HepG2 (cell line): ENCODE measurements at regions not wholly inside any gene's neighbourhood (a gene's known extent, or its start where the extent isn't known, plus 50 kb on each side); places are given as distances from the start of the nearest gene placed in this dataset.

ENCODE experiments used
- ATAC-seq: fragments of 200-7000 bp; cut with Tn5 transposase; 3 replicates; pipeline ENCODE4 v1.9.1; 2020; ENCODE audit warnings: mild to moderate bottlenecking, moderate library complexity
- BruUV-seq: library from RNA; stranded (reverse); fragments of 400-500 nt; replicated peaks from 2 replicates; lab custom pipeline; 2021; lab: Mats Ljungman, UMichigan
- CTCF ChIA-PET: fragments of 300-600 bp; formaldehyde crosslinking; extraction: SDS; loops from one replicate; lab custom pipeline; 2021; ENCODE audit warnings: low total read pairs, inconsistent platforms, low intra/inter-chr PET ratio; lab: Yijun Ruan, JAX
- POLR2A ChIA-PET: fragments of 350-600 bp; sonication (Branson Sonifier 250); formaldehyde crosslinking; loops from one replicate; lab custom pipeline; 2020; ENCODE audit warnings: antibody characterized with exemption, inconsistent platforms; lab: Yijun Ruan, JAX
- DNase-seq: peaks from one replicate; pipeline ENCODE4 v3.0.0-alpha.2; 2015; ENCODE audit warnings: low spot score
- FAIRE-seq: peaks from 3 replicates; lab custom pipeline; 2011; peaks lifted over from hg19 to GRCh38; lab: Jason Lieb, UNC
- H2AFZ ChIP-seq: one replicate; pipeline ENCODE4 v1.6.1; 2011; ENCODE audit warnings: low read length, inconsistent platforms
- H3K27ac ChIP-seq: fragments of 300-600 bp; 3 replicates; pipeline ENCODE4 v1.8.0; 2011; ENCODE audit warnings: mixed run types, mild to moderate bottlenecking, mixed read lengths, low read length, inconsistent platforms; ENCODE audit not compliant: insufficient read depth; ENCODE audit errors: extremely low read length
- H3K27me3 ChIP-seq, 2 experiments: fragments of 200-600 bp in 1 of 2; 2 replicates in 1 of 2; 3 replicates in 1 of 2; pipeline versions ENCODE4 v1.6.0 to v1.8.0; 2011; ENCODE audit warnings: low read length in 2 of 2, mild to moderate bottlenecking in 2 of 2, moderate library complexity in 2 of 2, inconsistent platforms in 1 of 2; ENCODE audit not compliant: insufficient read depth in 2 of 2, control insufficient read depth in 1 of 2
- H3K36me3 ChIP-seq, 2 experiments: fragments of 200-600 bp in 1 of 2; replicated peaks in 1 of 2; 2 replicates in 1 of 2; 3 replicates in 1 of 2; pipeline versions ENCODE4 v1.5.1 to v1.8.0; 2011; ENCODE audit warnings: low read length in 2 of 2, inconsistent platforms in 1 of 2; ENCODE audit not compliant: insufficient read depth in 2 of 2, control insufficient read depth in 1 of 2
- H3K4me1 ChIP-seq: 2 replicates; pipeline ENCODE4 v1.5.1; 2012; ENCODE audit warnings: low read length, inconsistent platforms; ENCODE audit not compliant: insufficient read depth
- H3K4me2 ChIP-seq: 2 replicates; pipeline ENCODE4 v1.6.0; 2011; ENCODE audit warnings: low read depth, low read length, inconsistent platforms
- H3K4me3 ChIP-seq, 3 experiments: fragments of 200-600 bp in 1 of 3; sonication (generic), shearing (Covaris generic) in 1 of 3; replicated peaks in 1 of 3; 2 replicates each; pipeline ENCODE4 v1.5.1; 2011 to 2016; ENCODE audit warnings: low read length in 3 of 3, inconsistent platforms in 2 of 3, low read depth in 2 of 3, mild to moderate bottlenecking in 2 of 3, control low read depth in 1 of 3, mixed read lengths in 1 of 3; ENCODE audit not compliant: insufficient read depth in 1 of 3
- H3K79me2 ChIP-seq: one replicate; pipeline ENCODE4 v1.6.1; 2011; ENCODE audit warnings: low read length, inconsistent platforms; ENCODE audit not compliant: insufficient read depth
- H3K9ac ChIP-seq: 2 replicates; pipeline ENCODE4 v1.6.0; 2011; ENCODE audit warnings: mild to moderate bottlenecking, low read depth, low read length, inconsistent platforms; ENCODE audit not compliant: insufficient read depth
- H3K9me3 ChIP-seq: 2 replicates; pipeline ENCODE4 v1.5.1; 2012; ENCODE audit warnings: mild to moderate bottlenecking, low read length
- H4K20me1 ChIP-seq: 2 replicates; pipeline ENCODE4 v1.6.0; 2011; ENCODE audit warnings: inconsistent platforms, mild to moderate bottlenecking, low read length, moderate library complexity; ENCODE audit not compliant: insufficient read depth
- HIVEP1 ChIP-seq: sonication (generic); formaldehyde crosslinking; IDR thresholded peaks from 2 replicates; pipeline ENCODE4 v1.4.0; 2020; ENCODE audit warnings: mild to moderate bottlenecking, missing genetic modification reagents
- NCOA5 ChIP-seq: sonication (generic); formaldehyde crosslinking; IDR thresholded peaks from 2 replicates; pipeline ENCODE4 v1.4.0; 2020; ENCODE audit warnings: missing genetic modification reagents
- PAWR ChIP-seq: sonication (generic); formaldehyde crosslinking; IDR thresholded peaks from 2 replicates; pipeline ENCODE4 v1.4.0; 2020; ENCODE audit warnings: missing genetic modification reagents, mild to moderate bottlenecking, borderline replicate concordance
- TBL1XR1 ChIP-seq: fragments of 150-350 bp; IDR thresholded peaks from 2 replicates; pipeline ENCODE4 v1.6.1; 2014; ENCODE audit warnings: borderline replicate concordance, low read length; ENCODE audit not compliant: partially characterized antibody
- ZFY ChIP-seq: sonication (generic); formaldehyde crosslinking; IDR thresholded peaks from 2 replicates; pipeline ENCODE4 v1.4.0; 2020; ENCODE audit warnings: missing genetic modification reagents
- ZFYVE20 ChIP-seq: sonication (generic); formaldehyde crosslinking; IDR thresholded peaks from 2 replicates; pipeline ENCODE4 v1.8.0; 2023; ENCODE audit warnings: low read depth, mild to moderate bottlenecking, moderate library complexity, missing genetic modification reagents, borderline replicate concordance
- ZNF883 ChIP-seq: sonication (generic); formaldehyde crosslinking; IDR thresholded peaks from 2 replicates; pipeline ENCODE4 v1.5.1; 2020; ENCODE audit warnings: mild to moderate bottlenecking, missing genetic modification reagents; ENCODE audit errors: not compliant biosample characterization
- WGBS: methylation state at CpG from one replicate; pipeline ENCODE4 v1.1.6; 2017; ENCODE audit warnings: low lambda C conversion rate; 5-methylcytosine and 5-hydroxymethylcytosine counted together
- in situ Hi-C: cut with HindIII; loops from 2 replicates; pipeline ENCODE4 v1.10.0; 2017; ENCODE audit warnings: low pct_unique_long_range_greater_than_20kb; ENCODE audit not compliant: extremely low pct_ligation_motif_present
- intact Hi-C: fragments of 100-400 bp; cut with micrococcal nuclease; formaldehyde crosslinking; loops from one replicate; pipeline ENCODE4 v1.10.0; 2022; ENCODE audit not compliant: unreplicated experiment
- TF ChIP-seq, protein P1 (sequence below): sonication (generic); formaldehyde crosslinking; IDR thresholded peaks from 2 replicates; pipeline ENCODE4 v1.8.0; 2022; ENCODE audit warnings: missing genetic modification reagents, mild to moderate bottlenecking, moderate library complexity, borderline replicate concordance

DNA sequence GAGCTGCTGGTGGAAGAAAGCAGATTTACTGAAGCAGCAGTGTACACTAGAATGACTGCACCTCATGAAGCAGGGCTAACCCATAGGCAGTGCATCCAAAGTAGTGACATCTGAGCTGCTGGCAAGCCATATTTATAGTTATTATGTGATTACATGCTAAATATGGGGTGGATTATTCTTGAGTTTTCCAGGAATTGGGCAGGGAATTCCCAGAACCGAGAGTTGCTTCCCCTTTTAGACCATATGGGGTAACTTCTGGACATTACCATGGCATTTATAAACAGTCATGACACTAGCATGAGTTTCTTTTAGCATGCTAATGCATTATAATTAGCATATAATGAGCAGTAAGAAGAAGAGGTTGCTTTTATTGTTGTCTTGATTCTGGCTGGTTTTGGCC is 665.8 kb upstream of the POU3F4 start:
- Histone ChIP-seq H3K27me3 (no peaks in the 10 kb centered on the region), H3K4me2 (no peak overlapping the region), H3K4me3 (no peak overlapping the region), H3K79me2 (no peaks in the 10 kb centered on the region), H4K20me1 (no peaks in the 10 kb centered on the region), H3K4me1 (no peaks in the 10 kb centered on the region), H3K9me3 (peaks cover 67% of the 10 kb centered on the region), H2AFZ (no peak overlapping the region), H3K27ac (no peak overlapping the region), H3K36me3 (no peaks in the 10 kb centered on the region), H3K9ac (no peak overlapping the region)
- DNase-seq, result no peak
- FAIRE-seq, result no peak
- BruUV-seq, result no TSS peak
- ATAC-seq, result no peak
- POLR2A ChIA-PET, result no interaction called here
- CTCF ChIA-PET, result no interaction called here
- WGBS, result no CpG with 5 or more reads among the region's 1 CpG
- in situ Hi-C loops, result no loop called here
- TF ChIP-seq ZNF883 (no peak), ZFY (no peak), TBL1XR1 (no peak), NCOA5 (no peak), PAWR (CRISPR knock-in tag) (no peak), HIVEP1 (CRISPR knock-in tag) (no peak), ZFYVE20 (CRISPR knock-in tag) (no peak)
- TF ChIP-seq, protein P1, sequence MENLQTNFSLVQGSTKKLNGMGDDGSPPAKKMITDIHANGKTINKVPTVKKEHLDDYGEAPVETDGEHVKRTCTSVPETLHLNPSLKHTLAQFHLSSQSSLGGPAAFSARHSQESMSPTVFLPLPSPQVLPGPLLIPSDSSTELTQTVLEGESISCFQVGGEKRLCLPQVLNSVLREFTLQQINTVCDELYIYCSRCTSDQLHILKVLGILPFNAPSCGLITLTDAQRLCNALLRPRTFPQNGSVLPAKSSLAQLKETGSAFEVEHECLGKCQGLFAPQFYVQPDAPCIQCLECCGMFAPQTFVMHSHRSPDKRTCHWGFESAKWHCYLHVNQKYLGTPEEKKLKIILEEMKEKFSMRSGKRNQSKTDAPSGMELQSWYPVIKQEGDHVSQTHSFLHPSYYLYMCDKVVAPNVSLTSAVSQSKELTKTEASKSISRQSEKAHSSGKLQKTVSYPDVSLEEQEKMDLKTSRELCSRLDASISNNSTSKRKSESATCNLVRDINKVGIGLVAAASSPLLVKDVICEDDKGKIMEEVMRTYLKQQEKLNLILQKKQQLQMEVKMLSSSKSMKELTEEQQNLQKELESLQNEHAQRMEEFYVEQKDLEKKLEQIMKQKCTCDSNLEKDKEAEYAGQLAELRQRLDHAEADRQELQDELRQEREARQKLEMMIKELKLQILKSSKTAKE (CRISPR knock-in tag), result no peak
- intact Hi-C loops, result no loop called here
